B cell (primary cell): ENCODE measurements at regions not wholly inside any gene's neighbourhood (a gene's known extent, or its start where the extent isn't known, plus 50 kb on each side); places are given as distances from the start of the nearest gene placed in this dataset.

Experiments used
- ATAC-seq: fragments of 200-7000 bp; cut with Tn5 transposase; one replicate; pipeline ENCODE4 v1.10.0; 2021; ENCODE audit warnings: low read depth, mild to moderate bottlenecking, moderate number of reproducible peaks, moderate library complexity
- CTCF ChIA-PET: fragments of 350-600 bp; sonication (Branson Sonifier 250); formaldehyde crosslinking; loops from one replicate; lab custom pipeline; 2021; ENCODE audit warnings: antibody characterized with exemption, inconsistent platforms; lab: Charles Lee
- POLR2A ChIA-PET: fragments of 350-600 bp; sonication (Branson Sonifier 250); formaldehyde crosslinking; loops from one replicate; lab custom pipeline; 2021; ENCODE audit warnings: antibody characterized with exemption; lab: Charles Lee
- DNase-seq: peaks from one replicate; pipeline ENCODE4 v3.0.0; 2013
- H2AFZ ChIP-seq: 2 replicates; pipeline ENCODE4 v1.6.1; 2012; ENCODE audit warnings: mild to moderate bottlenecking, low read depth, low read length; ENCODE audit not compliant: insufficient read depth, poor library complexity, severe bottlenecking
- H3K27ac ChIP-seq, 2 donors: 1 replicate in 1 of 2; 2 replicates in 1 of 2; pipeline ENCODE4 v1.5.1; 2012 to 2013; ENCODE audit warnings: low read length in 2 of 2, mild to moderate bottlenecking in 2 of 2, moderate library complexity in 1 of 2
- H3K27me3 ChIP-seq, 4 experiments: fragments of 200-600 bp in 1 of 4; sonication (generic) in 1 of 4; replicated peaks in 1 of 4; 1 replicate in 2 of 4; 2 replicates in 2 of 4; pipeline versions ENCODE4 v1.6.1 to v1.7.0; 2013 to 2016; ENCODE audit warnings: low read length in 3 of 4, mild to moderate bottlenecking in 2 of 4, mixed read lengths in 1 of 4, moderate library complexity in 1 of 4; ENCODE audit not compliant: insufficient read depth in 4 of 4, control insufficient read depth in 3 of 4; ENCODE audit errors: control extremely low read depth in 1 of 4
- H3K36me3 ChIP-seq, 2 experiments: replicated peaks in 1 of 2; 1 replicate in 1 of 2; 2 replicates in 1 of 2; pipeline versions ENCODE4 v1.6.1 to v1.7.1; 2013; ENCODE audit warnings: low read length in 1 of 2; ENCODE audit not compliant: insufficient read depth in 2 of 2, control insufficient read depth in 1 of 2; ENCODE audit errors: control extremely low read depth in 1 of 2, extremely low read depth in 1 of 2
- H3K4me1 ChIP-seq, 2 donors: fragments of 200-600 bp in 1 of 2; sonication (generic) in 1 of 2; 1 replicate in 1 of 2; 2 replicates in 1 of 2; pipeline versions ENCODE4 v1.5.1 to v1.6.1; 2013 to 2017; ENCODE audit warnings: low read length in 2 of 2; ENCODE audit not compliant: control insufficient read depth in 2 of 2, insufficient read depth in 2 of 2
- H3K4me2 ChIP-seq: replicated peaks from 2 replicates; pipeline ENCODE3; 2012; ENCODE audit warnings: mild to moderate bottlenecking, low read depth, low read length; ENCODE audit not compliant: poor library complexity, severe bottlenecking
- H3K4me3 ChIP-seq, 5 experiments: fragments of 200-600 bp in 1 of 5; sonication (generic) in 1 of 5; 1 replicate in 3 of 5; 2 replicates in 2 of 5; pipeline versions ENCODE4 v1.5.1 to v1.7.0; 2011 to 2016; ENCODE audit warnings: low read length in 4 of 5, mild to moderate bottlenecking in 4 of 5, low read depth in 2 of 5, control low read depth in 1 of 5, moderate library complexity in 1 of 5; ENCODE audit not compliant: insufficient read depth in 1 of 5; ENCODE audit errors: control extremely low read depth in 1 of 5, extremely low read depth in 1 of 5
- H3K79me2 ChIP-seq: fragments of 200-600 bp; sonication (generic); one replicate; pipeline ENCODE4 v1.6.0; 2016; ENCODE audit warnings: low read length; ENCODE audit not compliant: control insufficient read depth, insufficient read depth
- H3K9ac ChIP-seq: fragments of 200-600 bp; sonication (generic); 2 replicates; pipeline ENCODE4 v1.6.1; 2017; ENCODE audit warnings: mild to moderate bottlenecking, low read length, moderate library complexity
- H3K9me3 ChIP-seq, 3 donors: one replicate each; pipeline versions ENCODE4 v1.6.1 to v1.7.1; 2013; ENCODE audit warnings: low read length in 2 of 3; ENCODE audit not compliant: control insufficient read depth in 2 of 3, insufficient read depth in 1 of 3; ENCODE audit errors: control extremely low read depth in 1 of 3
- H4K20me1 ChIP-seq: 2 replicates; pipeline ENCODE4 v1.6.0; 2012; ENCODE audit warnings: mild to moderate bottlenecking, low read length; ENCODE audit not compliant: insufficient read depth, control insufficient read depth, poor library complexity, severe bottlenecking
- H3K27ac Mint-ChIP-seq: one replicate; pipeline ENCODE4 v1.8.0; 2021; ENCODE audit warnings: mixed read lengths
- H3K27me3 Mint-ChIP-seq: one replicate; pipeline ENCODE4 v1.8.0; 2021; ENCODE audit warnings: mixed read lengths
- H3K4me1 Mint-ChIP-seq: one replicate; pipeline ENCODE4 v1.8.0; 2021; ENCODE audit warnings: mixed read lengths
- H3K4me3 Mint-ChIP-seq: one replicate; pipeline ENCODE4 v1.8.0; 2021; ENCODE audit warnings: mixed read lengths
- H3K9me3 Mint-ChIP-seq: one replicate; pipeline ENCODE4 v1.8.0; 2022; ENCODE audit warnings: mixed read lengths; ENCODE audit not compliant: insufficient read depth
- EZH2 ChIP-seq: IDR thresholded peaks from 2 replicates; pipeline ENCODE4 v1.6.1; 2012; ENCODE audit warnings: borderline replicate concordance, low read depth, mild to moderate bottlenecking, moderate library complexity, low read length; ENCODE audit not compliant: insufficient read depth, poor library complexity, severe bottlenecking
- WGBS: methylation state at CpG from one replicate; pipeline ENCODE4 v1.1.5; 2013; ENCODE audit warnings: missing lambda C conversion rate; ENCODE audit not compliant: insufficient coverage; 5-methylcytosine and 5-hydroxymethylcytosine counted together
- intact Hi-C: fragments of 100-400 bp; cut with micrococcal nuclease; formaldehyde crosslinking; loops from one replicate; pipeline ENCODE4 v1.10.0; 2022
- TF ChIP-seq, protein P1 (sequence below): fragments of 200-600 bp; IDR thresholded peaks from one replicate; pipeline ENCODE4 v1.8.0; 2022; ENCODE audit warnings: antibody characterized with exemption, mild to moderate bottlenecking

DNA sequence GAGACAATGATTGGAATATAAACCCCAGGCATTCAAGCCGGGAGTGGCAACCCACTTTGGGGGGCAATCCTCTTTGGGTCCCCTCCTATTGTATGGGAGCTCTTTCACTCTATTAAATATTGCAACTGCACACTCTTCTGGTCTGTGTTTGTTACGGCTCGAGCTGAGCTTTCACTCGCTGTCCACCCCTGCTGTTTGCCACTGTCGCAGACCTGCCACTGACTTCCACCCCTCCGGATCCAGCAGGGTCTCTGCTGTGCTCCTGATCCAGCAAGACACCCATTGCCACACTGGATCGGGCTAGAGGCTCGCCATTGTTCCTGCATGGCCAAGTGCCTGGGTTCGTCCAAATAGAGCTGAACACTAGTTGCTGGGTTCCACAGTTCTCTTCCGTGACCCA lies 222.8 kb upstream of the MANEA start:
- H3K4me3 Mint-ChIP-seq, result no peak overlapping the region

GRCh38 chr6:95357380-95358020 lies 219.8 kb upstream of the MANEA start:
- ATAC-seq, result no peak
- H3K27me3 Mint-ChIP-seq, result no peaks in the 10 kb centered on the region
- H3K4me1 Mint-ChIP-seq, result no peaks in the 10 kb centered on the region
- intact Hi-C loops, result no loop called here
- Histone ChIP-seq H3K9me3 (peaks cover 0 to 4% (median 0%) of the 10 kb centered on the region in 3 donors), H3K36me3 (no peaks in the 10 kb centered on the region), H3K27me3 (no peaks in the 10 kb centered on the region), H3K4me3 (no peak overlapping the region), H3K4me1 (no peaks in the 10 kb centered on the region), H3K27ac (no peak overlapping the region), H4K20me1 (no peaks in the 10 kb centered on the region), H3K79me2 (no peaks in the 10 kb centered on the region), H3K9ac (no peak overlapping the region), H3K4me2 (no peak overlapping the region), H2AFZ (no peak overlapping the region)
- no peak overlapping the region for H3K4me3 Mint-ChIP-seq
- DNase-seq, result no peak
- TF ChIP-seq, protein P1, sequence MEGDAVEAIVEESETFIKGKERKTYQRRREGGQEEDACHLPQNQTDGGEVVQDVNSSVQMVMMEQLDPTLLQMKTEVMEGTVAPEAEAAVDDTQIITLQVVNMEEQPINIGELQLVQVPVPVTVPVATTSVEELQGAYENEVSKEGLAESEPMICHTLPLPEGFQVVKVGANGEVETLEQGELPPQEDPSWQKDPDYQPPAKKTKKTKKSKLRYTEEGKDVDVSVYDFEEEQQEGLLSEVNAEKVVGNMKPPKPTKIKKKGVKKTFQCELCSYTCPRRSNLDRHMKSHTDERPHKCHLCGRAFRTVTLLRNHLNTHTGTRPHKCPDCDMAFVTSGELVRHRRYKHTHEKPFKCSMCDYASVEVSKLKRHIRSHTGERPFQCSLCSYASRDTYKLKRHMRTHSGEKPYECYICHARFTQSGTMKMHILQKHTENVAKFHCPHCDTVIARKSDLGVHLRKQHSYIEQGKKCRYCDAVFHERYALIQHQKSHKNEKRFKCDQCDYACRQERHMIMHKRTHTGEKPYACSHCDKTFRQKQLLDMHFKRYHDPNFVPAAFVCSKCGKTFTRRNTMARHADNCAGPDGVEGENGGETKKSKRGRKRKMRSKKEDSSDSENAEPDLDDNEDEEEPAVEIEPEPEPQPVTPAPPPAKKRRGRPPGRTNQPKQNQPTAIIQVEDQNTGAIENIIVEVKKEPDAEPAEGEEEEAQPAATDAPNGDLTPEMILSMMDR, result no peak
- no peak for TF ChIP-seq EZH2
- 40% methylated on average over 1 of the region's 4 CpGs for WGBS
- H3K9me3 Mint-ChIP-seq, result no peaks in the 10 kb centered on the region
- H3K27ac Mint-ChIP-seq, result no peak overlapping the region
- ChIA-PET CTCF (no interaction called here), POLR2A (no interaction called here)

More for the DNA sequence above, 222.8 kb upstream of the MANEA start:
- DNase-seq, result no peak
- no peaks in the 10 kb centered on the region for H3K4me1 Mint-ChIP-seq
- Histone ChIP-seq H3K4me3 (no peak overlapping the region), H3K79me2 (no peaks in the 10 kb centered on the region), H3K9me3 (peaks cover 0 to 4% (median 0%) of the 10 kb centered on the region in 3 donors), H3K4me1 (no peaks in the 10 kb centered on the region), H3K9ac (no peak overlapping the region), H3K4me2 (no peak overlapping the region), H3K27ac (no peak overlapping the region), H3K27me3 (no peaks in the 10 kb centered on the region), H2AFZ (no peak overlapping the region), H4K20me1 (no peaks in the 10 kb centered on the region), H3K36me3 (no peaks in the 10 kb centered on the region)
- TF ChIP-seq EZH2, result no peak
- H3K27me3 Mint-ChIP-seq, result no peaks in the 10 kb centered on the region
- ATAC-seq, result no peak
- CTCF ChIA-PET, result no interaction called here
- no peaks in the 10 kb centered on the region for H3K9me3 Mint-ChIP-seq
- POLR2A ChIA-PET, result no interaction called here
- H3K27ac Mint-ChIP-seq, result no peak overlapping the region
- WGBS, result 89% methylated on average over 9 of the region's 10 CpGs
- intact Hi-C loops, result no loop called here
